Trophoblast cell (in vitro differentiated cells and primary cell): ENCODE measurements at regions not wholly inside any gene's neighbourhood (a gene's known extent, or its start where the extent isn't known, plus 50 kb on each side); places are given as distances from the start of the nearest gene placed in this dataset.
"Not testable (repeated sequence)": the region's sequence is repeated elsewhere in the genome, so short reads cannot be mapped to it uniquely, and the experiment has no call there.

Experiments
- DNase-seq, 2 donors: peaks; one replicate each; pipeline ENCODE4 v3.0.0-alpha.2; 2016
- H2AFZ ChIP-seq: 2 replicates; pipeline ENCODE4 v1.6.1; 2013; ENCODE audit warnings: low read length, moderate library complexity, mild to moderate bottlenecking; ENCODE audit not compliant: insufficient read depth, poor library complexity
- H2AK5ac ChIP-seq: 2 replicates; pipeline ENCODE4 v1.6.1; 2013; ENCODE audit warnings: mild to moderate bottlenecking, low read length
- H2BK120ac ChIP-seq: 2 replicates; pipeline ENCODE4 v1.6.1; 2013; ENCODE audit warnings: low read length, mild to moderate bottlenecking, moderate library complexity; ENCODE audit not compliant: insufficient read depth, poor library complexity
- H2BK12ac ChIP-seq: 2 replicates; pipeline ENCODE4 v1.6.1; 2013; ENCODE audit warnings: mild to moderate bottlenecking, low read length, moderate library complexity
- H2BK5ac ChIP-seq: 2 replicates; pipeline ENCODE4 v1.6.1; 2013; ENCODE audit warnings: low read length, low read depth, moderate library complexity, mild to moderate bottlenecking; ENCODE audit not compliant: poor library complexity
- H3K14ac ChIP-seq: 2 replicates; pipeline ENCODE4 v1.6.1; 2013; ENCODE audit warnings: mild to moderate bottlenecking, low read length
- H3K18ac ChIP-seq: 2 replicates; pipeline ENCODE4 v1.6.1; 2013; ENCODE audit warnings: mild to moderate bottlenecking, low read length
- H3K23ac ChIP-seq: 2 replicates; pipeline ENCODE4 v1.6.1; 2013; ENCODE audit warnings: low read length
- H3K27ac ChIP-seq: 2 replicates; pipeline ENCODE4 v1.5.1; 2013; ENCODE audit warnings: low read depth, mild to moderate bottlenecking, inconsistent platforms, low read length, moderate library complexity
- H3K27me3 ChIP-seq: 2 replicates; pipeline ENCODE4 v1.6.1; 2013; ENCODE audit warnings: inconsistent platforms, mild to moderate bottlenecking, low read length, moderate library complexity; ENCODE audit not compliant: insufficient read depth
- H3K36me3 ChIP-seq, 2 experiments: 1 replicate in 1 of 2; 2 replicates in 1 of 2; pipeline ENCODE4 v1.6.1; 2013; ENCODE audit warnings: low read length in 2 of 2, mild to moderate bottlenecking in 2 of 2, moderate library complexity in 1 of 2; ENCODE audit not compliant: insufficient read depth in 2 of 2, control insufficient read depth in 1 of 2
- H3K4ac ChIP-seq: 2 replicates; pipeline ENCODE4 v1.6.1; 2013; ENCODE audit warnings: low read depth, mild to moderate bottlenecking, low read length, moderate library complexity
- H3K4me1 ChIP-seq, 2 experiments: 1 replicate in 1 of 2; 2 replicates in 1 of 2; pipeline ENCODE4 v1.6.1; 2013; ENCODE audit warnings: low read length in 2 of 2, mild to moderate bottlenecking in 2 of 2, moderate library complexity in 1 of 2; ENCODE audit not compliant: insufficient read depth in 2 of 2, control insufficient read depth in 1 of 2
- H3K4me2 ChIP-seq: 2 replicates; pipeline ENCODE4 v1.6.1; 2013; ENCODE audit warnings: inconsistent platforms, mild to moderate bottlenecking, low read length, moderate library complexity
- H3K4me3 ChIP-seq: 2 replicates; pipeline ENCODE4 v1.5.1; 2013; ENCODE audit warnings: mild to moderate bottlenecking, low read depth, low read length, inconsistent platforms
- H3K79me1 ChIP-seq: one replicate; pipeline ENCODE4 v1.6.1; 2013; ENCODE audit warnings: low read length
- H3K79me2 ChIP-seq: 2 replicates; pipeline ENCODE4 v1.6.1; 2013; ENCODE audit warnings: low read length, mild to moderate bottlenecking; ENCODE audit not compliant: control insufficient read depth, insufficient read depth, poor library complexity
- H3K9ac ChIP-seq: 2 replicates; pipeline ENCODE4 v1.6.1; 2013; ENCODE audit warnings: mild to moderate bottlenecking, low read length
- H3K9me3 ChIP-seq: 2 replicates; pipeline ENCODE4 v1.6.1; 2013; ENCODE audit warnings: low read depth, mild to moderate bottlenecking, control low read depth, inconsistent platforms, low read length; ENCODE audit not compliant: insufficient read depth
- H4K12ac ChIP-seq: 2 replicates; pipeline ENCODE4 v1.6.1; 2013; ENCODE audit warnings: low read depth, mild to moderate bottlenecking, low read length, moderate library complexity
- H4K8ac ChIP-seq: 2 replicates; pipeline ENCODE4 v1.6.1; 2013; ENCODE audit warnings: low read depth, mild to moderate bottlenecking, low read length, moderate library complexity
- H4K91ac ChIP-seq: one replicate; pipeline ENCODE4 v1.6.1; 2013; ENCODE audit warnings: low read depth, mild to moderate bottlenecking, low read length, moderate library complexity
- WGBS: extraction: QIAGEN DNeasy Blood & Tissue Kit; methylation state at CpG from one replicate; pipeline ENCODE4 v1.1.7; 2013; ENCODE audit warnings: missing lambda C conversion rate; ENCODE audit not compliant: insufficient read length, insufficient coverage; ENCODE audit errors: extremely low coverage; 5-methylcytosine and 5-hydroxymethylcytosine counted together

DNA sequence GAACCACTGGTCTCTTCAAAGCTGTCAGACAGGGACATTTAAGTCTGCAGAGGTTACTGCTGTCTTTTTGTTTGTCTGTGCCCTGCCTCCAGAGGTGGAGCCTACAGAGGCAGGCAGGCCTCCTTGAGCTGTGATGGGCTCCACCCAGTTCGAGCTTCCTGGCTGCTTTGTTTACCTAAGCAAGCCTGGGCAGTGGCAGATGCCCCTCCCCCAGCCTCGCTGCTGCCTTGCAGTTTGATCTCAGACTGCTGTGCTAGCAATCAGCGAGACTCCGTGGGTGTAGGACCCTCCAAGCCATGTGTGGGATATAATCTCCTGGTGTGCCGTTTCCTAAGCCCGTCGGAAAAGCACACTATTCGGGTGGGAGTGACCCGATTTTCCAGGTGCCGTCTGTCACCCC lies 1243.2 kb upstream of the CRIM1 start:
- H2AFZ ChIP-seq, H3K14ac ChIP-seq, H3K27me3 ChIP-seq, H3K79me2 ChIP-seq, H3K9me3 ChIP-seq, H4K8ac ChIP-seq, DNase-seq, H3K4me2 ChIP-seq, H3K79me1 ChIP-seq, H3K18ac ChIP-seq, H3K36me3 ChIP-seq, H3K9ac ChIP-seq, H2BK12ac ChIP-seq, H3K27ac ChIP-seq, H2BK5ac ChIP-seq, H3K4ac ChIP-seq, H3K4me1 ChIP-seq, H2BK120ac ChIP-seq, H4K12ac ChIP-seq, H2AK5ac ChIP-seq, H3K23ac ChIP-seq, H3K4me3 ChIP-seq, H4K91ac ChIP-seq: not testable (repeated sequence)
- WGBS, result no CpG with 5 or more reads among the region's 10 CpGs

DNA sequence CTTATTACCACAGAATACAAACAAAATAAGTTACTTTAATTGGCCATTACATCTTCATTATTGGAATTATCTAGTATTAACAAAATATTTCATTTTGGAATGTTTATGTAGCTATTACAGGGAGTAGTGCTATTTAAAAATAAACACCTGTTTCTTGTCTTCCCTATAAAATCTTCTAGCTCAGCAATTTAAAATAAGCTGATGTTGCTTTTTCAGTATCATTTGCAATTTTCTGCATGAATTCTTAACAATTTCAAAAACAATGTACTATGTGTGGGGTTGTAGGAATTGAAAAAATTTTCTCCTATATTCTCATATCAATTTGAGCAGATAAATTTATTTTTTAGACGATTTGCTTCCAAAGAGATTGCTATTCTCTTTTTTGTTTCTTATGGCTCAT lies 1251.3 kb upstream of the CRIM1 start:
- H2BK5ac ChIP-seq, result no peak overlapping the region
- H3K18ac ChIP-seq, result no peak overlapping the region
- no peak overlapping the region for H3K9ac ChIP-seq
- no peak overlapping the region for H4K91ac ChIP-seq
- H3K14ac ChIP-seq, result no peak overlapping the region
- no peak overlapping the region for H4K12ac ChIP-seq
- H3K23ac ChIP-seq, result no peak overlapping the region
- no peak overlapping the region for H3K4ac ChIP-seq
- no peak overlapping the region for H3K4me2 ChIP-seq
- no peaks in the 10 kb centered on the region for H3K4me1 ChIP-seq
- no peaks in the 10 kb centered on the region for H3K27me3 ChIP-seq
- WGBS, result no CpG with 5 or more reads among the region's 1 CpG
- no peaks in the 10 kb centered on the region for H3K79me2 ChIP-seq
- no peak overlapping the region for H2BK12ac ChIP-seq
- no peak overlapping the region for H2BK120ac ChIP-seq
- no peaks in the 10 kb centered on the region for H3K36me3 ChIP-seq
- H3K9me3 ChIP-seq, result no peaks in the 10 kb centered on the region
- no peak overlapping the region for H2AK5ac ChIP-seq
- no peak overlapping the region for H2AFZ ChIP-seq
- H4K8ac ChIP-seq, result no peak overlapping the region
- H3K4me3 ChIP-seq, result no peak overlapping the region
- DNase-seq, result no peak
- no peak overlapping the region for H3K27ac ChIP-seq
- H3K79me1 ChIP-seq, result no peaks in the 10 kb centered on the region

DNA sequence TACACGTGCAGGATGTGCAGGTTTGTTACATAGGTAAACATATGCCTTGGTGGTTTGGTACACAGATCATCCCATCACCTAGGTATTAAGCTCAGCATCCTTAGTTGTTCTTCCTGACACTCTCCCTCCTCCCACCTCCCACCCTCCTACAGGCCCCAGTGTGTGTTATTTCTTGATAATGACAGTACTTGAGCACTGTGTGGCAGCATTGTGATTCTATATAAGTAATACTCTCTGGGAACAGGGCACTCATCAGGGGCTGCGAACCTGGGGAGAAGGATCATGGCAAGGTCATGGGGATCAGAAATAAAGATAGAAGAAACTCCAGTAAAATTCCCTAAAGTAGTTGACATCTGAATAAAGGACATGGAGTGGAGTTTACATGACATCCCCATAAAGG lies 1256.2 kb upstream of the CRIM1 start:
- H3K36me3 ChIP-seq, result no peaks in the 10 kb centered on the region
- no peak overlapping the region for H2BK12ac ChIP-seq
- no peak overlapping the region for H4K8ac ChIP-seq
- H3K4ac ChIP-seq, result no peak overlapping the region
- H3K4me1 ChIP-seq, result no peaks in the 10 kb centered on the region
- H4K12ac ChIP-seq, result no peak overlapping the region
- H3K23ac ChIP-seq, result no peak overlapping the region
- H2BK120ac ChIP-seq, result no peak overlapping the region
- H3K9ac ChIP-seq, result no peak overlapping the region
- no peak overlapping the region for H2AK5ac ChIP-seq
- H2AFZ ChIP-seq, result no peak overlapping the region
- DNase-seq, result no peak
- no peak overlapping the region for H3K4me3 ChIP-seq
- H3K18ac ChIP-seq, result no peak overlapping the region
- no peaks in the 10 kb centered on the region for H3K27me3 ChIP-seq
- no CpG with 5 or more reads among the region's 2 CpGs for WGBS
- H3K4me2 ChIP-seq, result no peak overlapping the region
- H3K9me3 ChIP-seq, result no peaks in the 10 kb centered on the region
- H3K14ac ChIP-seq, result no peak overlapping the region
- no peaks in the 10 kb centered on the region for H3K79me2 ChIP-seq
- no peak overlapping the region for H4K91ac ChIP-seq
- H3K27ac ChIP-seq, result no peak overlapping the region
- H2BK5ac ChIP-seq, result no peak overlapping the region
- H3K79me1 ChIP-seq, result no peaks in the 10 kb centered on the region

DNA sequence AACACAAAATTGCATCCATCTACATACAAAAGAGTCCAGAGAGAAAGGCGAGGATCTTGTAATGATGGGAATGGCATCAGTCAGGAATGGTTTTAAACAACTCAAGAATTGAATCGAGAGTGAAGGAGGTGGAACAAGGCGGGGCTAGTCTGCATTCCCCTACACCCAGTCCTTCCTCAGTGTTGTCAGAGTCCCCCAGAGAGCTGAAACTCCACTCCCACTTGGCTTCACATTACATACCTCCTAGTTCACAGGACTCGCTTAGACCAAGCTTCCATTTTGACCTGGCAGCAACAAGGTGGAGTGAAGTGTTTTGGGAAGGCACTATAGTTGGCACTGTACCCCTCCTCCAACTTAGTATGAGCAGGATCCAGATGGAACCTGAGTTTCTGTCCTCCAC lies 1273.5 kb upstream of the CRIM1 start:
- Histone ChIP-seq H3K4me2 (no peak overlapping the region), H2BK12ac (no peak overlapping the region), H3K9ac (no peak overlapping the region), H3K18ac (no peak overlapping the region), H4K91ac (no peak overlapping the region), H3K14ac (no peak overlapping the region), H3K23ac (no peak overlapping the region), H4K8ac (no peak overlapping the region), H3K36me3 (no peaks in the 10 kb centered on the region), H3K9me3 (no peaks in the 10 kb centered on the region), H2AFZ (no peak overlapping the region), H3K27me3 (no peaks in the 10 kb centered on the region), H2BK5ac (no peak overlapping the region), H2AK5ac (no peak overlapping the region), H3K27ac (no peak overlapping the region), H3K4me3 (no peak overlapping the region), H3K4me1 (no peaks in the 10 kb centered on the region), H2BK120ac (no peak overlapping the region), H3K79me2 (no peaks in the 10 kb centered on the region), H4K12ac (no peak overlapping the region), H3K4ac (no peak overlapping the region), H3K79me1 (no peaks in the 10 kb centered on the region)
- WGBS, result no CpG with 5 or more reads among the region's 4 CpGs
- no peak for DNase-seq
